NCI-H128 (cell line): ENCODE measurements at regions not wholly inside any gene's neighbourhood (a gene's known extent, or its start where the extent isn't known, plus 50 kb on each side); places are given as distances from the start of the nearest gene placed in this dataset.
"Not testable (repeated sequence)": the region's sequence is repeated elsewhere in the genome, so short reads cannot be mapped to it uniquely, and the experiment has no call there.

Experiments used
- DNase-seq: peaks from one replicate; lab custom pipeline; 2025; ENCODE audit not compliant: unreplicated experiment; lab: John Stamatoyannopoulos, UW

GRCh38 chr6:4725136-4725760 lies 51.0 kb upstream of the CDYL start:
- not testable (repeated sequence) for DNase-seq

GRCh38 chr6:4724727-4725126 lies 51.5 kb upstream of the CDYL start:
- DNase-seq = not testable (repeated sequence)

- no peak for DNase-seq
Measured at GRCh38 chr6:4723383-4723782, 52.8 kb upstream of the CDYL start.

GRCh38 chr6:4721368-4721767 lies 54.8 kb upstream of the CDYL start:
- not testable (repeated sequence) for DNase-seq

- DNase-seq = no peak
Measured at GRCh38 chr6:4719491-4719890, 56.7 kb upstream of the CDYL start.

GRCh38 chr6:4717856-4718255 lies 58.3 kb upstream of the CDYL start:
- DNase-seq = no peak

- no peak for DNase-seq
Measured at GRCh38 chr6:4717124-4717523, 59.1 kb upstream of the CDYL start.

- no peak for DNase-seq
Measured at GRCh38 chr6:4714961-4715501, 61.2 kb upstream of the CDYL start.

- no peak for DNase-seq
Measured at GRCh38 chr6:4712291-4712690, 63.9 kb upstream of the CDYL start.

GRCh38 chr6:4707011-4707410 lies 69.2 kb upstream of the CDYL start:
- DNase-seq = no peak

- DNase-seq = no peak
Measured at GRCh38 chr6:4705809-4706208, 70.4 kb upstream of the CDYL start.

- DNase-seq = no peak
Measured at GRCh38 chr6:4703382-4703781, 72.8 kb upstream of the CDYL start.

GRCh38 chr6:4698901-4699659 lies 77.1 kb upstream of the CDYL start:
- no peak for DNase-seq

GRCh38 chr6:4693173-4693970 lies 82.8 kb upstream of the CDYL start:
- DNase-seq = no peak

- DNase-seq = no peak
Measured at GRCh38 chr6:4692664-4693063, 83.5 kb upstream of the CDYL start.

- no peak for DNase-seq
Measured at GRCh38 chr6:4687989-4688947, 87.9 kb upstream of the CDYL start.

- DNase-seq = no peak
Measured at GRCh38 chr6:4687656-4687988, 88.6 kb upstream of the CDYL start.

- no peak for DNase-seq
Measured at GRCh38 chr6:4682431-4683097, 93.6 kb upstream of the CDYL start.

- no peak for DNase-seq
Measured at GRCh38 chr6:4678506-4679300, 97.5 kb upstream of the CDYL start.

GRCh38 chr6:4677751-4678065 lies 98.5 kb upstream of the CDYL start:
- DNase-seq = no peak
